ENCODE measurements at regions not wholly inside any gene's neighbourhood (a gene's known extent, or its start where the extent isn't known, plus 50 kb on each side); places are given as distances from the start of the nearest gene placed in this dataset.

- WGBS = 45% methylated on average over 4 of the region's 4 CpGs
Observed at GRCh38 chr12:118560733-118561132, 184.4 kb downstream of the SUDS3 start.

GRCh38 chr12:118571730-118572129 lies 195.4 kb downstream of the SUDS3 start:
- WGBS = 87% methylated on average over 5 of the region's 5 CpGs
- Histone ChIP-seq H3K9me3 (peaks cover 0 to 4% (median 2%) of the 10 kb centered on the region in 4 donors), H3K4me3 (no peak overlapping the region), H3K27me3 (no peaks in the 10 kb centered on the region), H3K36me3 (no peaks in the 10 kb centered on the region), H3K4me1 (peaks cover 0 to 9% (median 2%) of the 10 kb centered on the region in 4 donors), H3K27ac (replicated peaks in 1 of 4) (peak overlapping the region in 3 of 4 donors; percentile 12 to 37 (median 16))
- intact Hi-C loops (cut with DNase I) = no loop called here
- no peak for TF ChIP-seq POLR2AphosphoS5 (IDR thresholded peaks at IDR 0.05)
- TF ChIP-seq POLR2A (IDR thresholded peaks at IDR 0.05; ENCODE audit: low read depth) = no peak
- TF ChIP-seq EP300 (IDR thresholded peaks at IDR 0.05) = no peak
- no peak for TF ChIP-seq CTCF (IDR thresholded peaks at IDR 0.05)
- no peak for DNase-seq (ENCODE audit: extremely low spot score)

More at GRCh38 chr12:118560733-118561132, 184.4 kb downstream of the SUDS3 start:
- no peak for DNase-seq (ENCODE audit: extremely low spot score)
- TF ChIP-seq POLR2AphosphoS5 (IDR thresholded peaks at IDR 0.05) (peak; percentile 60 to 86), POLR2A (IDR thresholded peaks at IDR 0.05; ENCODE audit: low read depth) (no peak), CTCF (IDR thresholded peaks at IDR 0.05) (peak in 2 of 3 experiments; percentile 11 to 18), EP300 (IDR thresholded peaks at IDR 0.05) (no peak)
- H3K36me3 ChIP-seq = no peaks in the 10 kb centered on the region
- intact Hi-C loops (cut with DNase I) = no loop called here
- H3K27me3 ChIP-seq = no peaks in the 10 kb centered on the region
- H3K4me3 ChIP-seq = no peak overlapping the region
- peak overlapping the region in 1 of 4 donors; percentile 2 for H3K27ac ChIP-seq (replicated peaks in 1 of 4)
- H3K4me1 ChIP-seq = peaks cover 8 to 16% (median 15%) of the 10 kb centered on the region in 4 donors
- H3K9me3 ChIP-seq = no peaks in the 10 kb centered on the region

- intact Hi-C loops (cut with DNase I) = no loop called here
- H3K9me3 ChIP-seq = peaks cover 0 to 4% (median 2%) of the 10 kb centered on the region in 4 donors
- no peak for TF ChIP-seq POLR2AphosphoS5 (IDR thresholded peaks at IDR 0.05)
- TF ChIP-seq EP300 (IDR thresholded peaks at IDR 0.05) = no peak
- no peak for TF ChIP-seq POLR2A (IDR thresholded peaks at IDR 0.05; ENCODE audit: low read depth)
- no peak for TF ChIP-seq CTCF (IDR thresholded peaks at IDR 0.05)
- peaks cover 0 to 9% (median 2%) of the 10 kb centered on the region in 4 donors for H3K4me1 ChIP-seq
- no peak overlapping the region for H3K27ac ChIP-seq (replicated peaks in 1 of 4)
- DNase-seq (ENCODE audit: extremely low spot score) = peak; percentile 45
- 81% methylated on average over 3 of the region's 3 CpGs for WGBS
- no peak overlapping the region for H3K4me3 ChIP-seq
- no peaks in the 10 kb centered on the region for H3K36me3 ChIP-seq
- H3K27me3 ChIP-seq = no peaks in the 10 kb centered on the region
Observed at GRCh38 chr12:118574288-118574687, 197.9 kb downstream of the SUDS3 start.

GRCh38 chr12:118575730-118576129 lies 199.4 kb downstream of the SUDS3 start:
- DNase-seq (ENCODE audit: extremely low spot score) = peak; percentile 83
- TF ChIP-seq CTCF (IDR thresholded peaks at IDR 0.05) = no peak
- no peak for TF ChIP-seq POLR2A (IDR thresholded peaks at IDR 0.05; ENCODE audit: low read depth)
- no peak for TF ChIP-seq POLR2AphosphoS5 (IDR thresholded peaks at IDR 0.05)
- intact Hi-C loops (cut with DNase I) = no loop called here
- H3K27ac ChIP-seq (replicated peaks in 1 of 4) = no peak overlapping the region
- peaks cover 0 to 9% (median 2%) of the 10 kb centered on the region in 4 donors for H3K4me1 ChIP-seq
- H3K4me3 ChIP-seq = no peak overlapping the region
- H3K27me3 ChIP-seq = no peaks in the 10 kb centered on the region
- H3K9me3 ChIP-seq = peaks cover 0 to 4% (median 2%) of the 10 kb centered on the region in 4 donors
- whole genome bisulfite sequencing = 83% methylated on average over 2 of the region's 2 CpGs
- no peaks in the 10 kb centered on the region for H3K36me3 ChIP-seq

GRCh38 chr12:118581371-118581770 lies 205.0 kb downstream of the SUDS3 start:
- intact Hi-C loops (cut with DNase I) = no loop called here
- H3K4me3 ChIP-seq = no peak overlapping the region
- WGBS = 46% methylated on average over 1 of the region's 1 CpG
- no peak overlapping the region for H3K27ac ChIP-seq (replicated peaks in 1 of 4)
- peaks cover 0 to 7% (median 6%) of the 10 kb centered on the region in 4 donors for H3K9me3 ChIP-seq
- H3K4me1 ChIP-seq = no peaks in the 10 kb centered on the region
- no peak for DNase-seq (ENCODE audit: extremely low spot score)
- H3K36me3 ChIP-seq = no peaks in the 10 kb centered on the region
- H3K27me3 ChIP-seq = no peaks in the 10 kb centered on the region
- TF ChIP-seq POLR2A (IDR thresholded peaks at IDR 0.05; ENCODE audit: low read depth) = no peak
- no peak for TF ChIP-seq POLR2AphosphoS5 (IDR thresholded peaks at IDR 0.05)
- TF ChIP-seq CTCF (IDR thresholded peaks at IDR 0.05) = no peak
- no peak for TF ChIP-seq EP300 (IDR thresholded peaks at IDR 0.05)
